GM12892 (cell line): ENCODE measurements at regions not wholly inside any gene's neighbourhood (a gene's known extent, or its start where the extent isn't known, plus 50 kb on each side); places are given as distances from the start of the nearest gene placed in this dataset.

ENCODE experiments used
- POLR2A ChIP-seq: IDR thresholded peaks from 2 replicates; pipeline ENCODE4 v1.6.1; 2011; ENCODE audit warnings: low read depth, low read length, control low read depth
- POLR2AphosphoS5 ChIP-seq: IDR thresholded peaks from 2 replicates; pipeline ENCODE4 v1.6.1; 2011; ENCODE audit warnings: low read depth, low read length, control low read depth

DNA sequence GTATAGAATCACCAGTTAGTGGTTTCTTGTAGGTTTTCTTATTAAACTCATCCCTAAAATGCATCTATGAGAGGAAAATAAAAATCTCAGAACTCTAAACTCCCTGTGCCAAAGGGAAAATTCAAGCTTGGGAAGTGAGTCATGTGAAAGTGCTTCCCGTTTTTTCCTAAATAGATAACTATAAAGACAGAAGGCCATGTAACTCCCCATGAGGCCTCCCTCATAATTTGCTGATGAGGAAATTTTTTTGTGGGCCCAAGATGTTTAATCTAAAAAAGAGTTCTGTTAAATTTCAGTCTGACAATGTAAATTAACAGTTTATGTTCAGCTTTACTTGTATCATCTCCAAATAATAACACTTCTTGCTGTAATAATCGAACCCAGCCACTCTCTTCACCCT, 1273.9 kb downstream of the OTOL1 start:
- TF ChIP-seq POLR2A (no peak), POLR2AphosphoS5 (no peak)
